ENCODE measurements at regions not wholly inside any gene's neighbourhood (a gene's known extent, or its start where the extent isn't known, plus 50 kb on each side); places are given as distances from the start of the nearest gene placed in this dataset.

- Mint-ChIP-seq H3K27me3 (ENCODE audit: unreplicated experiment) (no peaks in the 10 kb centered on the region), H3K27ac (ENCODE audit: unreplicated experiment) (no peak overlapping the region), H3K36me3 (ENCODE audit: unreplicated experiment) (no peaks in the 10 kb centered on the region), H3K4me3 (ENCODE audit: unreplicated experiment) (no peak overlapping the region), H3K9me3 (ENCODE audit: unreplicated experiment) (peaks cover 51% of the 10 kb centered on the region), H3K4me1 (ENCODE audit: unreplicated experiment) (no peaks in the 10 kb centered on the region)
- no peak for TF ChIP-seq CTCF (IDR thresholded peaks at IDR 0.05)
- no peak for DNase-seq (ENCODE audit: extremely low spot score, unreplicated experiment)
Observed at GRCh38 chr7:70975754-70976153, 156.2 kb upstream of the GALNT17 start.

GRCh38 chr7:70986297-70986696 lies 145.6 kb upstream of the GALNT17 start:
- Mint-ChIP-seq H3K4me3 (ENCODE audit: unreplicated experiment) (no peak overlapping the region), H3K4me1 (ENCODE audit: unreplicated experiment) (no peaks in the 10 kb centered on the region), H3K27me3 (ENCODE audit: unreplicated experiment) (no peaks in the 10 kb centered on the region), H3K36me3 (ENCODE audit: unreplicated experiment) (no peaks in the 10 kb centered on the region), H3K9me3 (ENCODE audit: unreplicated experiment) (peaks cover 21% of the 10 kb centered on the region), H3K27ac (ENCODE audit: unreplicated experiment) (no peak overlapping the region)
- TF ChIP-seq CTCF (IDR thresholded peaks at IDR 0.05): no peak
- DNase-seq (ENCODE audit: extremely low spot score, unreplicated experiment): no peak

- H3K4me1 Mint-ChIP-seq (ENCODE audit: unreplicated experiment): no peaks in the 10 kb centered on the region
- no peak overlapping the region for H3K27ac Mint-ChIP-seq (ENCODE audit: unreplicated experiment)
- no peak for TF ChIP-seq CTCF (IDR thresholded peaks at IDR 0.05)
- H3K9me3 Mint-ChIP-seq (ENCODE audit: unreplicated experiment): peaks cover 40% of the 10 kb centered on the region
- no peaks in the 10 kb centered on the region for H3K27me3 Mint-ChIP-seq (ENCODE audit: unreplicated experiment)
- DNase-seq (ENCODE audit: extremely low spot score, unreplicated experiment): peak; percentile 62
- no peaks in the 10 kb centered on the region for H3K36me3 Mint-ChIP-seq (ENCODE audit: unreplicated experiment)
- no peak overlapping the region for H3K4me3 Mint-ChIP-seq (ENCODE audit: unreplicated experiment)
Observed at GRCh38 chr7:70994176-70994575, 137.8 kb upstream of the GALNT17 start.

- Mint-ChIP-seq H3K4me1 (ENCODE audit: unreplicated experiment) (no peaks in the 10 kb centered on the region), H3K27ac (ENCODE audit: unreplicated experiment) (no peak overlapping the region), H3K9me3 (ENCODE audit: unreplicated experiment) (peaks cover 57% of the 10 kb centered on the region), H3K4me3 (ENCODE audit: unreplicated experiment) (no peak overlapping the region), H3K36me3 (ENCODE audit: unreplicated experiment) (no peaks in the 10 kb centered on the region), H3K27me3 (ENCODE audit: unreplicated experiment) (no peaks in the 10 kb centered on the region)
- DNase-seq (ENCODE audit: extremely low spot score, unreplicated experiment): peak; percentile 10
- TF ChIP-seq CTCF (IDR thresholded peaks at IDR 0.05): no peak
Observed at GRCh38 chr7:70997261-70997660, 134.7 kb upstream of the GALNT17 start.

GRCh38 chr7:71005109-71005508 lies 126.8 kb upstream of the GALNT17 start:
- no peak for TF ChIP-seq CTCF (IDR thresholded peaks at IDR 0.05)
- H3K36me3 Mint-ChIP-seq (ENCODE audit: unreplicated experiment): no peaks in the 10 kb centered on the region
- H3K27me3 Mint-ChIP-seq (ENCODE audit: unreplicated experiment): no peaks in the 10 kb centered on the region
- H3K9me3 Mint-ChIP-seq (ENCODE audit: unreplicated experiment): peaks cover 50% of the 10 kb centered on the region
- no peak overlapping the region for H3K4me3 Mint-ChIP-seq (ENCODE audit: unreplicated experiment)
- H3K27ac Mint-ChIP-seq (ENCODE audit: unreplicated experiment): no peak overlapping the region
- no peaks in the 10 kb centered on the region for H3K4me1 Mint-ChIP-seq (ENCODE audit: unreplicated experiment)
- no peak for DNase-seq (ENCODE audit: extremely low spot score, unreplicated experiment)

Data from osteocyte (in vitro differentiated cells).